Stimulated activated CD8-positive, alpha-beta memory T cell treated with anti-CD3 and anti-CD28 coated beads, Interleukin-2, amount 100 ng/mL, for 48 hours (primary cell): ENCODE measurements at regions not wholly inside any gene's neighbourhood (a gene's known extent, or its start where the extent isn't known, plus 50 kb on each side); places are given as distances from the start of the nearest gene placed in this dataset.
"Not testable (repeated sequence)": the region's sequence is repeated elsewhere in the genome, so short reads cannot be mapped to it uniquely, and the experiment has no call there.

Experiments used
- DNase-seq, 2 donors: peaks; one replicate each; pipeline ENCODE4 v3.0.0-alpha.2; 2020; ENCODE audit warnings: low read depth in 2 of 2

DNA sequence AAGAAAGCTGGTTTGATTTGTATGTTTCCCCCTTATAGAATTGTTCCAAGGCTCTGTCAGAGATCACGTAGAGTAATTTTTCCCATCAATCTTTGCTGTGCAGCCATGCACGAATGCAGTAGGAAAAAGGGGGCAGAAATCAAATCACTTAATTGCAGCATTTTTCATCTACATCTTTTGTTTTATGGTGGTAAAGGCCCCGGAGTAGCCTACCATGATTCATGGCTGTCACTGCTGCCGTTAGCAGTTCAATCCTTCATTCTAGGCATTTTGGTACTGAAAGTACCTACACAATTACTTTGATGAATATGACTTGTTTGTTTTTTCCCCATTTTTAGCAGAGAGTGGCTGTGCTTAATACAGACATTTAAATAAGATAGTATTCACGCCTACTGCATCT is 631.9 kb upstream of the MMS22L start:
- DNase-seq, result no peak

DNA sequence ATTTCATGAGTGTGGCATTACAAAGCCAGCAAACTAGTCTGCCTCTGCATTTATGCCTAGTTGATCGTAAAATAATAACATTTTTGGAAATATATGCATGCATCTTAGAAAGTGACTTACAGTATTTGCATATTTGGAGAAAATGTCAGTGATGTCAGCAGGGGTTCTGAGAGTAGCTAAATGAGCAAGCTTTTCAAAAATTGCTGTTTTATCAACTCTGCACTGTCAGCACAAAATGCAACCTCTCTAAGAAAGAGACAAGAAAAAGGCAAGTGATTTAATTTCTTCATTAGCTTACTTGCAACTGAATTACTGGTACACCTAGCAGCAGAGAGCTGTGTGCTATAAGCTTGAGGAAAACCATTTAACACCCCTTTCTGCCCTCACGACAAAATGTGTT is 632.5 kb upstream of the MMS22L start:
- DNase-seq, result no peak

DNA sequence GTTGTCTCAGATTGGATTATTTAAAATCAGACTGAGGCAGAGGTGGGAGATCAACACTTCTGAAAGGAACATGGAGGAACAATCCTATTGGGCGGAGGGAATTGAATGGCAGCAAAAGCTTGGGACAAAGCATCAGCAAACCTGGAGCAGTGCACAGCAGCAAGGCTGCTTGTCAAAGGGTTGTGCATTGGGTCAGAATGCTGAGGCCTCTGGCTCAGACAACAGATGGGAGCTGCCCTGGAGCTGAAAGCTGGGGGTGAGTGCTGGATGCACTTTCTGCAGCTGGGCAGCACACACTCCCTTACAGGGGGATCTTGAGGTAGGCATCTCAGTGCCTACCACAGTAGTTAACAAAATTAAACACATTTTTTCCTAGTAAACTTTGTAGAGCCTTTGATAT is 634.4 kb upstream of the MMS22L start:
- no peak for DNase-seq

DNA sequence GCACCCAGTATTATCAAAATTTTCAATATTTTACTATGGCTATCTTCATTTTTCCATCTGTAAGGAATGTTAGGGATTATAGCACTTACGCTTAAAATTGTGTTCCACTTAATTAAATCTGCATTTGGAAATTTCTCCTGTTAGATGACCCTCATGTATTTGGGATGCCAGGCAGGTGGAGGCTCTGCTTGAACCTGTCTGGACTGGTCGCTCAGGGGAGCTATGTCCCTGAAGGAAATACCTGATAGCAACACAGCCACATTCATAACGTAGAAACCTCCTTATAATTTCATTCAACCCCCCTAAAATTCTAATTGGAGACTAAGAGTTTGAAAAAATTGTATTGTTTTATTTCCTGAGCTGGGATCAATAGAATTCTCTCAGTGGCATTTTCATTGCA is 636.0 kb upstream of the MMS22L start:
- DNase-seq, result no peak

DNA sequence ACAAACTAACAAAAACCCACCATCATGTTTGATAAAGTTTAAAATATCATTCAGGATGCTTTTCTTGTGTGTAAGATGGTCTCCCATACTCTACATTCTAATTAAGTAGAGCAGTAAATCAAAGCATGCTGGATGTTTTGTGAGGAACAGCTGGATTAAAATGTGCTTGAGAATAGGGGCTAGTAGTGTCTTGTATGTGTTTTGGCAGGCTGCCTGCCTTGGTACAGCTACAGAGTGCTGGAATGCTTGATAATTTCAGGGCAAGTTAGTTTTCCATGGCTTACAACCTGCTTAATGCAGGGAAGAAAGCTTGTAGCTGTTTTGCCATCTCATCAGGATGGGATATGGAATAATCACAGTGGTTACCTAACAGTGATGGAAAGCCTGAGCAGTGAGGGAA is 636.6 kb upstream of the MMS22L start:
- no peak for DNase-seq

DNA sequence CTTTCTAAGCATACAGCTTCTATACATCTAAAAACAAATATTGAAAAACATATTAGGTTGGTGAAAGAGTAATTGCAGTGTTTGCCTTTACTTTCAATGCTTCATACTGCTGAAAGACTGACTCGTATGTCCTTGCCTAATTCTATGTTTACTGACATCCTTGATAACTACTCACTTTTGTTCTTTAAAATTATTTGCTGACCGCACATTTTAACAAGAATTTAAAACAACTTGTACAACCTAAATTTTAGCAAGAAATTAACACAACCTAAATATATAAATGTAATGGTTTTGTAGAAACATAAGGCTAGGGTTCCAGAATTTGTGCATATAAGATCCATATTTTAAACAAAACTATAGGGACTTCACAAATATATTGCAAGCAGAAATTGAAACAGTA is 640.2 kb upstream of the MMS22L start:
- DNase-seq, result no peak

DNA sequence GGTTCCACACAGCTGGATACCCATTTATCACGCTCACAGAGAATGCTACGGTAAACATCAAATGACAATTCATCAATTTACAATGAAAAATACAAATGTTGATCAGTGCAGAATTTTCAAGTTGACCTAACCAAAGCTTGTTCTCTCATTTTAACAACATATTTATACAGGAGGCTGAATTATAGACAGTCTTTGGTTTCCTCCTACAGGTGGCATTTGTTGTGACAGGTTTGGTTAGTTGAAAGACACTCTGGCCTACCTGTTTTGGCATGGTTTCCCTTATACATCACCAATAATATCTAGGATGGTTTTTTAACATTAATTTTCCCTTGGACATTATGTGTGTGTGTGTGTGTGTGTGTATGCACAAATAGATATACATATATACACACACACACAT is 642.5 kb upstream of the MMS22L start:
- DNase-seq, result no peak

DNA sequence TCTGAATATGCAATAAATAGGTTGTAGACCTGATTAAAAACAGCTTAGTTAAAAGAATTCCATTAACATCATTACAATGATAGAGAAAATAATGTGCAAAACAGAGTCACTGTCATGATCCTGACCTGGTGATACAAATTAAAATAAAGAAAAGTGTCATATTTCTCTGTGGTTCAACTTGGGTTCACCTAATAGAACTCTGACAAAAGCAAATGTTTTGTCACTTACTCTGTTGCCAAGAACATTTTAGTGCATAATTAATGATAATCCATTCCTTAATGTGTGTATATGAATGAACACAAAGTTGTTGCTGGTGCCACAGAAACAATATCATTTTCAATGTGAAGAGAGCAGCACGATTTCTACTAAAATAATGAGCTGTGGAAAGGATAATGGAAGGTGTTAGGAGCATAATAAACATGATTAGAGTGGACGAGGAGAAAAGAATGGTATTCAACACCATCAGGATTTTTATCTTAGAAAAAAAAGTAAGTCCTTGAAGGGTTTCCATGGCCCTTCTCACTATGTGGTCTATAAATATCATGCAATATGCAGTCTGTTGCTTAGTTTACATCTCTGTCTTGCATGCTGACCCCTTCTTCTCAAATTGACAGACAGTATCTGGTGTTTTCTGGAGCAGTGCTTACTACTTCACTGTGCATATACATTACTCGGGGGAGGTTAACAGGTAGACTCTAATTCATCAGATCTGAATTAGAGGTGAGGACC is 656.6 kb upstream of the MMS22L start:
- DNase-seq, result no peak

DNA sequence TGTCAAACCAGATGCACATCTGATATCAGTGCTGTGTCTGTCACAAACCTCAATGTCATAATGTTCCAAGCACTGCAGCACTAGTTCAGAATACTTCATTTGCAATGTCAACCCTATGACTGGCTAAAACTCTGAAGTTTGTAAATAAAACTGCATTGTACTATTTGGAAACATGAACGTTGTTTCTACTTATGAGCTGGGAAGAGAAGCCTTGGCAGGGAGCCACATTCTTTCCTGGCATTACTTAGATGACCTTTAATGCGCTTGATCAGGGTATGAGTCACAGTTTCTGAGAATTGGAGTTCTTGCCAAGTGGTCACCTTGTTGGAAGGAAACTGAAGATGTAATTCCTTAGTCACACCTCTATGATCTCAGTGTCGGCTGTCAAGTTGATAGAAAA is 664.8 kb upstream of the MMS22L start:
- no peak for DNase-seq

DNA sequence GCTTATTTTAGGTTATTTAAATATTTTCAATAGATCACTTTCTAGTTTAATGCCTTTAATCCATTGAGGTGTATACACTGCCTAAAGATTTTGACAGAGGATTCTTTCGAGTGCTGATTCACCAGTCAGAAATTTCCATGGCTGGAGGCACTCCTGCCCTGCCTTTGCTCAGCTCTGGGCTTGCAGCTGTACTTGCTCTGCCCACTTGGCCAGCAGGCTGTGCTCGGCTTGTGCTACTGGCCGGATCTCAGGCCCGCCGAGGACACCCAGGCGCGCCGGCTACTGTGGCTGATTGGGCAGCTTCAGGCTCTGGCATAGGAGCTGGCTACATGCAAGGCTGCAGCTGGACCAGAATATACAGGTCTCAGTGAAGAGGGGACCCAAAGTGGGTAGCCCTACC is 675.1 kb upstream of the MMS22L start:
- DNase-seq, result no peak

DNA sequence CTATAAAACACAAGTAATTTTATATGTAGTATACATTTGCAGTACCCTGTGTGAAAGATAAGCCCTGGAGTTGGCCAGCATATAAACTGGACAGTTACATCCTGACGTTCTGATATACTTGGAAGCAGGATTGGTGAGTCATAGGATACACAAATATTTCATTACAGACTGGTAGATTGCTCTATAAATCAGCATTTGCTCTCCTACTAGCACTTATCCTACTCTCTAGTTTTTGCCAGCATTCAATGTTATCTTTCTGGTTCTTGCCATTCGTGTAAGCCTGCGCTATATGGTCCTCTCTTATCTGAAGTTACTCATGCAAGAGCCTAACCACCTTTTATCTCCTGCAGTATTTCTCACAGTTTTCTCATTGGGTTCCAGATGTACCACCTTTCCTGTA is 680.2 kb upstream of the MMS22L start:
- DNase-seq, result no peak

DNA sequence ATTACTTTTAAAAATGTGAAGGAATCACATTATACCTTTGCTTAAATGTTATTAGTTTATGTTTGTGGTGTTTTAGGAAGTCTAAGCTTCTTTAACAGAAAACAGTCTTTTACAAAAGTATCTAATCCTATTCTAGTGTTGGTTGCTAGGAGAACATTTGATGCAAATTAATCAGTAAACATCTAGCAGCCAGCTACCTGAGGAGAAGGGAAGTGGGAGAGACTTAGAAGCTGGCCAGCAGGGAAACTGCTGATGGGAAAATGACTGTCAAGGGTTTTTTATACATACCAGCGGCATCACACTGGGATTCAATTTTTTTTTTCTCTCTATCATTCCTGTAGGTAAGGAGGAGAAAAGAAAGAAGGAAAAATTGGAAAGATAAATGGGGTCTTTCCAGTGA is 686.0 kb upstream of the MMS22L start:
- DNase-seq, result no peak

DNA sequence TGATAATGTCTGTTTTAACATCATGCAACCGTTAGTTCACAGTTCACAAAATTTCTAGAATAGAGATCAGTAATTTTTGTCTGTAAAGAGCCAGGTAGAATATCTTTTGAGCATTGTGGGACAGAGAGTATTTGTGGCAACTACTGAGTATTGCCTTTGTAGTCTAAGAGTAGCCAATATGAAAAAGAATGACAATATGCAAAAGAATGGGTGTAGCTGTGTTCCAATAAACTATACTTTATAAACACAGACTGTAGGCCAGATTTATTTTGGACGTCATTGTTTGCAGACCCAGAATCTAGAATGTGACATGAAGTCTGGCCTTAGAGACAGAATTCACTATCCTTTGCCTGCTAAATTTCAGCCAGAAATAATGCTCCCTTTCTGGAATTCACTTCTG is 694.1 kb upstream of the MMS22L start:
- DNase-seq, result no peak

DNA sequence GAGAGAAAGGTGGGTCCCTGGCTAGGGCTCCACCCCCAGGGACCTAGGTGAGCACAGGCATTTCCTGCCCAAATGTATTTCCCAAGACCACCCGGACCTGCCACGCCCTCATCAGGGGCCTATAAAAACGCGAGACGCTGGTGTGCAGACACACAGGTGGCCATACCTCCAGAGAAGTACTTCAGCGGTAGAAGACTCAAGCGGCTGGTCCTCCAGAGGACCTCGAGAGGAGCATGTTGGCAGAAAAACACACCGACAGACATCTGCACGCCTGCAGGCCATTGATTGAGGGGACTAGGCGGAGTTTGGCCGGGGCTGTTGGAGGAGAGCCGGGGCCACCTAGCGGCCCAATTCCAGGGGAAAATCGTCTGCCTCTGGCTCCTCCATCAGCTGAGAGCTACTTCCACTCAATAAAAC is 695.8 kb upstream of the MMS22L start:
- DNase-seq, result no peak

DNA sequence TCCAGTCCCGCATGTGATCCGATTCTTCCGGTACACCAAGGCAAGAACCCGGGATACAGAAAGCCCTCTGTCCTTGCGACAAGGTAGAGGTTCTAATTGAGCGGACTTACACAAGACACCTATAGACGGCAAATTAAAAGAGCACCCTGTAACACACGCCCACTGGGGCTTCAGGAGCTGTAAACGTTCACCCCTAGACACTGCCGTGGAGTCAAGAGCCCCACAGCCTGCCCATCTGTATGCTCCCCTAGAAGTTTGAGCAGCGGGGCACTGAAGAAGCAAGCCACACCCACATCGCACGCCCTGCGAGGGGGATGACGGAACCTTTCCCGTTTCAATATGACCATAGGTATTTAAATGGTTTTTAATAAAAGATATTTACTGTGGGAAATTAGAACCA is 696.3 kb upstream of the MMS22L start:
- DNase-seq, result not testable (repeated sequence)

DNA sequence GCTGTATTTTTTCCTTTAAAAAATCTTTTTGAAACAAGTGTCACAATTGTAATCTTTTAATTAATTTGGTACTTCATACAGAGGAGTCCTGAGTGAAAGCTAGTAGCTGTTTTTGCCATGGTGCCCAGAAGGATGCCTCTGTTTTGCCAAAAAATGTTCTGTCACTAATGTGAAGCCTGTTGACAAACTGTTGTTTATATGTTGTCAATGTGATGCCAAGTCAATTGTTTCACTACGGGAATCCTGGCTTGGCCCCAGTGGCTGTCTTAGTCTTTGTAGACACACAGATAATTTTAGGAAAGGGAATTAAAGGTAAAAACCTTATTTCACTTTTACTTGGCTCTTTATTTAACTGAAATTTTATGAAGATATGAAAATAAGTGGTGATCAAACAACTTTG is 706.4 kb upstream of the MMS22L start:
- no peak for DNase-seq

DNA sequence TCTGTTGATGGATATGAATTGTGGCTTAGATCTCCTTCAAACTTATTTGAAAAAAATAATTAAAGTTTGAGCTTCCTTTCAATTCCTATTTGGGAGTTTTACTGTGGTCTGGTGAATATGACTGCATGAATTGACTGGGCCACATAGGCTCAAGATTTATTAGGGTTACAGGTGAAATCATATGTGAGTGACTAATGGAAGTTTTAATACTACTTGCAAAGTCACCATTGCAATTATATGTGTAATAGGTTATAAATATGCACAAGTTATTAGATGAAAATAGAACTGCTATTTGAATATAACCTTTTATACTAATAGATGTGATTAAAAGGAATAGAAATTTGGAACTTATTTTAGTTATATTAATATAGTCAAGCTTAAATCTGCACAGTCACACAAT is 712.1 kb upstream of the MMS22L start:
- DNase-seq, result no peak

DNA sequence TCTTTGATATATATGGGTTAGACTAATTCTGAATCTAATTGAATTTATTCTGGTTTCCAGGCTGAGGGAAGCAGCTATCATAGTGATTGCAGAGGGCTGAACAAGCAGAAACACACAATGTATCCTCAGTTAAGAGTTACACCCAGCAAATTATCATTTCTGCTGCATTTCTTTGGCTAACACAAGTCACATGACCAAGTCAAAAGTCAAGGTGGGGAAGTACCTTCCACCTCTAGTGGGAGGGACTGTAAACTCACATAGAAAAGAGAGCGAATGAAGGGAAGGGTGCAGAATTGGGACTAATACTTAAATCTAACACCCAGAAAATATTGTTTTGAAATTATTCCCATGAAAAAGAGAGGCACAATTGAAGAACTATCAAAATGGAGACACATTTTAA is 719.7 kb upstream of the MMS22L start:
- DNase-seq, result no peak

DNA sequence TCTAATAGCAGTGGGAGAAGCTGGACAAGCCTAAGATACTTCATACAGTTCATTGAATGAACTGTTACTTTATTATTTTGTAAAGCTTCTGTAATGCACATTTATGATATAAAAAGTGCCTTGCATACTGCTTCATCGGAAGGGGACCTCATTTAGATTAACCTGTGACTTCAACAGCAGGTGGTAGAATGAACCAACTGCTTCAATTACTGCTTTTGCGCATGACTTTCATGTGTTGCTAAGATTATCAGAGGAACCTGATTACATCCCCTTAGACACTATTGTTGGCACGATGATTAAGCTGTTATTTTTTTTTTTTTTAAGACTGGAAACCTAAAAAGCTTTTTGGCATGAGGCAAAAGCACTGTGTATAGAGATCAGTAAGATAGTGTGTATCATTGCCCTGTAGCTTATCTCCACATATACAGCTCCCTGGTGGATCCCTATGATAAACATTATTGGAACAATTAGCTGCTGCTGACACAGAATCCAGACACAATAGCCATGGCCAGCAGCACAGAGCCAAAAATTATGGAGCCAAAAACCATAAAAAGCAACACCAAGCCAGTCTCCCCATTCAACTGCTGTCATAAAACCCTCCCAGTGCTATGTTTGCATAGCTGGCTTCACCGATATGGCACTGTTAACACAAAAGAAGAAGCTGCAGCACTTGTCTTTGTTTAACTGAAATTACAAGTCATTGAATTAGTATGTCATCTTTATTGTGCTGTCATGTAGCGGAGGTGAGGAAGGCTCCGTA is 731.6 kb upstream of the MMS22L start:
- DNase-seq, result no peak

DNA sequence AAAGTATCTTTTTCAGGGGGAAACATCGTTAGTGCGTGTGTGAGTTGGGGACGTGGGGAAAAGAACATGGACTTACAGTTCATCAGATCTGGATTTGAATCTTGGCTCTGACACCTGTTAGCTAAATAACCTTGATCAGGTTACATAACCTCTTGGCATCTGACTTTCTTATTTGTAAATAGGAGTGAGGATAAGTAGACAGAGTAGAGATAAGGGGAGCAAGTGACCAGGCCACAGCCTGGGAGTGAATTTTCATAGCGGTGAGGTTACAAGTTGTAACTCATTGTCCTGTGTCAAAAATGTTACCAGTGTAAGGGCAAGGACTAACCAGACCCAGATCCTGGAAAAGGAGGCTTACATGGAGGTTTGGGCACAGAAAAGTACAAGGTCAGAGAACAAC is 733.5 kb upstream of the MMS22L start:
- no peak for DNase-seq

DNA sequence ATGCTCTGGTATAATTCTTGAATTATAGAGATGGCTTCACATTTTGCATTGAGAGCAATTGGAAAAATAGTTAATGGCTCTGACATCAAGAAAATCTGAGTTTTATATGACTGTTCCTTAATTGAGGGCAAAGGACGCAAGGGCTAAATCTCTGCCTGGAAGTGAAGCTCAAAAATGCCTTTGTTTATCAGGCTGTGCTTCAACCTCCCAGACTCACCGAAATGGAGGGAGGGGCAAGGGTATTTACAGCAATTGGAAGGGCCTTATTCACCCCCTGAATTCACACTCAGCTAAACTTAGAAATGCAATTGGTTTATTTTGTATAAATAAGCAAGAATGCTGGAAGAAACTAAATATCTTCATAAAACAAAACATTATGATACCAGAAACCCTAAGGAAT is 737.2 kb upstream of the MMS22L start:
- no peak for DNase-seq

DNA sequence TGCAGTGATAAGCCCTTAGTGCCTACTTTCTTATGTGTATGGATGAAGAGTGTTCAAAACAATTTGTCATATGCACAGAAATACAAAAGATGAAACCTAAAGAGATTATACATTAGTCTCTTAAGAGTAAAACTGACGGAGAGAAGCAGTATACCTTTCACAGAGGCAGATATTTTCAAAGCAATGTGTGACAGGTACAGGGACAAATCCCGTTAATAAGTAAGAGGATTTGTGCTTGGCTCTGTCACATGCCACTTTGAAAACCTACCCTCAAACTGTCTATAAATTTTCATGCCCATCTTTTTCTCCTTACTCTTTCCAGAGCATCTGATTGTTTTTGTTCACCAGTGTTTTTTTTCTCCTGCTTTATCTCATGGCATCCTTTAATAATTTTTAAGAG is 741.3 kb upstream of the MMS22L start:
- DNase-seq, result no peak

DNA sequence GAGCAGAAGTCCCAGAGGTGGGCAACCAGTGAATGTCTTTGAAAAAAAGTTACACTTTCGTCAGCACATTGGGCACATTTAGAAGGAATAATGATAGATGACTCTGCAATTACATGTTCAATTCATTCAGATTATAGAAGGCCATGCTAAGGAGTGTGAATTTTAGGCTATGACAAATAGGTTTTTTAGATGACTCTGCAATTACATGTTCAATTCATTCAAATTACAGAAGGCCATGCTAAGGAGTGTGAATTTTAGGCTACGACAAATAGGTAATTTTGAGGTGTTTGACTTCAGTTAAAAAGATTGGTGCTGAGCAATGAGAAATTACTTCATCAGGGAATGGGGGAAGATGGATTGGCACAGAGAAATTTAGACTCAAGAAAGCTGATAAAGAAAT is 744.9 kb upstream of the MMS22L start:
- no peak for DNase-seq

DNA sequence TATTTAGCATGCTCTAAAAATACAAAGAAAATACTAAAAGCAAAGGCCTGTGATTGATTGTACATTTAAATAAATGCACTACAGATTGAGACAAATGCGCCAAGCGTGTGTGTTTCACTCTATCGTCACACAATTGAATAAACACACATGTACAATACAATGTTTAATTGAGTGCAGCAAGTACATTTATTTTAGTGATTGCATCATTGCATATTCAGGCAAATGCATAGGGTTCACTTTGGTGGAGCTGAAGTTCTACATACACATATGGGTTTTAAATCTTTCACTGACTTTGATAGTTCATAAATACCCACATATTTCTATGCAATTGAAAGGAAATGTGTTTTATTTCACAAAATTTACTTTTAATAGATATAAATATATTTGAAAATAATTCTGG is 750.6 kb upstream of the MMS22L start:
- DNase-seq, result no peak
